Gastrocnemius medialis (tissue), 4 donors: ENCODE measurements at regions not wholly inside any gene's neighbourhood (a gene's known extent, or its start where the extent isn't known, plus 50 kb on each side); places are given as distances from the start of the nearest gene placed in this dataset.
"Not testable (repeated sequence)": the region's sequence is repeated elsewhere in the genome, so short reads cannot be mapped to it uniquely, and the experiment has no call there.

Source experiments
- POLR2A ChIP-seq, 2 donors: fragments of 450-650 bp; IDR thresholded peaks; one replicate each; pipeline ENCODE4 v1.6.1; 2017; ENCODE audit warnings: antibody characterized with exemption in 2 of 2, mild to moderate bottlenecking in 2 of 2, moderate library complexity in 2 of 2
- TF ChIP-seq, protein P1 (sequence below), 5 experiments: fragments of 450-650 bp in 3 of 5; fragments of 200-600 bp in 2 of 5; sonication (generic) in 2 of 5; IDR thresholded peaks in 4 of 5; conservative IDR thresholded peaks in 1 of 5; 1 replicate in 4 of 5; 2 replicates in 1 of 5; pipeline ENCODE4 v1.5.1; 2016 to 2019; ENCODE audit warnings: antibody characterized with exemption in 5 of 5, mild to moderate bottlenecking in 3 of 5, moderate library complexity in 3 of 5

DNA sequence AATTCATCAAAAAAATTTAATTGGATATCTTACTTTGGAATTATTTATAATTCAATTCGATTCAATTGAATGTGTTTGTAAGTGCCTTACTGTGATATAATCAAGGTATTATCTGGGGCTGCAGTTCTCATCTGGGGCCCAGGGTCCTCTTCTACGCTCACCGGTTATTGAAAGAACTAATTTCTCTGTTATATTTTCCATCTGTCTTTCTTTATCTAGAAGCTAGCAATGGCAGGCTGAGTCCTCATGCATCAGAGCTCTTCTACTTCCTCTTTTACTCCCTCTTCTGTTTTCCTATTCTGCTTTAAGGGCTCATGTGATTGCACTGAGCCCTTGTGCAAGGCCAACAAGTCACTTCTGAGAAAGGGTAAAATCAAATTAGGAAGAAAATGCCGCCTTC lies 315.6 kb downstream of the RAD51AP2 start:
- TF ChIP-seq, protein P1, sequence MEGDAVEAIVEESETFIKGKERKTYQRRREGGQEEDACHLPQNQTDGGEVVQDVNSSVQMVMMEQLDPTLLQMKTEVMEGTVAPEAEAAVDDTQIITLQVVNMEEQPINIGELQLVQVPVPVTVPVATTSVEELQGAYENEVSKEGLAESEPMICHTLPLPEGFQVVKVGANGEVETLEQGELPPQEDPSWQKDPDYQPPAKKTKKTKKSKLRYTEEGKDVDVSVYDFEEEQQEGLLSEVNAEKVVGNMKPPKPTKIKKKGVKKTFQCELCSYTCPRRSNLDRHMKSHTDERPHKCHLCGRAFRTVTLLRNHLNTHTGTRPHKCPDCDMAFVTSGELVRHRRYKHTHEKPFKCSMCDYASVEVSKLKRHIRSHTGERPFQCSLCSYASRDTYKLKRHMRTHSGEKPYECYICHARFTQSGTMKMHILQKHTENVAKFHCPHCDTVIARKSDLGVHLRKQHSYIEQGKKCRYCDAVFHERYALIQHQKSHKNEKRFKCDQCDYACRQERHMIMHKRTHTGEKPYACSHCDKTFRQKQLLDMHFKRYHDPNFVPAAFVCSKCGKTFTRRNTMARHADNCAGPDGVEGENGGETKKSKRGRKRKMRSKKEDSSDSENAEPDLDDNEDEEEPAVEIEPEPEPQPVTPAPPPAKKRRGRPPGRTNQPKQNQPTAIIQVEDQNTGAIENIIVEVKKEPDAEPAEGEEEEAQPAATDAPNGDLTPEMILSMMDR (IDR thresholded peaks at IDR 0.05 in 4 of 5, conservative IDR thresholded peaks at IDR 0.05 in 1 of 5), result not testable (repeated sequence)
- not testable (repeated sequence) for TF ChIP-seq POLR2A (IDR thresholded peaks at IDR 0.05)
